Testis (tissue), 2 donors: ENCODE measurements at regions not wholly inside any gene's neighbourhood (a gene's known extent, or its start where the extent isn't known, plus 50 kb on each side); places are given as distances from the start of the nearest gene placed in this dataset.
A peak's percentile ranks its signal among the peaks of the same experiment; 100 is the strongest.

Source experiments
- DNase-seq: peaks from one replicate; pipeline ENCODE4 v3.0.0-alpha.2; 2019
- H3K27ac ChIP-seq, 2 donors: fragments of 200-600 bp; sonication (generic); one replicate each; pipeline ENCODE4 v1.5.1; 2019
- H3K27me3 ChIP-seq: fragments of 200-600 bp; sonication (generic); one replicate; pipeline ENCODE4 v1.5.1; 2019
- H3K36me3 ChIP-seq: fragments of 200-600 bp; sonication (generic); one replicate; pipeline ENCODE4 v1.5.1; 2017; ENCODE audit warnings: low read depth; ENCODE audit errors: missing control alignments
- H3K4me1 ChIP-seq: fragments of 200-600 bp; sonication (generic); one replicate; pipeline ENCODE4 v1.5.1; 2019
- H3K4me3 ChIP-seq, 2 donors: fragments of 200-600 bp; sonication (generic); one replicate each; pipeline ENCODE4 v1.5.1; 2017 to 2019
- H3K9me3 ChIP-seq: fragments of 200-600 bp; sonication (generic); one replicate; pipeline ENCODE4 v1.5.1; 2017
- POLR2A ChIP-seq: fragments of 450-650 bp; IDR thresholded peaks from one replicate; pipeline ENCODE4 v1.6.1; 2017; ENCODE audit warnings: antibody characterized with exemption, mild to moderate bottlenecking, moderate library complexity
- WGBS, 2 donors: methylation state at CpG; one replicate each; pipeline ENCODE4 v1.1.5; 2018; 5-methylcytosine and 5-hydroxymethylcytosine counted together
- intact Hi-C: fragments of 100-400 bp; cut with DNase I; formaldehyde crosslinking; loops from one replicate; pipeline ENCODE4 v1.15.1; 2023; ENCODE audit warnings: low total_unique reads
- TF ChIP-seq, protein P1 (sequence below), 3 experiments: fragments of 450-650 bp in 2 of 3; fragments of 200-600 bp in 1 of 3; sonication (generic) in 1 of 3; IDR thresholded peaks; one replicate each; pipeline ENCODE4 v1.5.1; 2016 to 2019; ENCODE audit warnings: antibody characterized with exemption in 3 of 3, mild to moderate bottlenecking in 2 of 3, moderate library complexity in 1 of 3

DNA sequence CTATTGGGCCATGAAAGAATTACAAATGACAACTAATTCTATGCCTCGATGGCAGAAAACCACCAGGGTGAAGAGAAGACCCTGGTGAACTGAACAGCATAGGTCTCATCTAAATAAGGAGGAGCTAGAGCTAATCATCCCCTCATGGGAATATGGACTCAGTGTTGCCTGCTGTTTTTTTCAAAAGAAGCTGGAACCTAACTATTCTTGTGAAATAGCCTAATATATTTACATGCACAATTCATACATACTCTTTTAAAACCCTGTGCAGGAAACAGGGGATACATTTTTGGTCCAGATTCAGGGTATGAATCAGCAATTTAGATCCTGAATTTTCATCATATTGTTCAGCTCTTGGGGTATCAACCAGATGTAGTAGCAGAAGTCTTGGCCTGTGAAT, 560.6 kb downstream of the TOX3 start:
- no peak for TF ChIP-seq POLR2A
- TF ChIP-seq, protein P1, sequence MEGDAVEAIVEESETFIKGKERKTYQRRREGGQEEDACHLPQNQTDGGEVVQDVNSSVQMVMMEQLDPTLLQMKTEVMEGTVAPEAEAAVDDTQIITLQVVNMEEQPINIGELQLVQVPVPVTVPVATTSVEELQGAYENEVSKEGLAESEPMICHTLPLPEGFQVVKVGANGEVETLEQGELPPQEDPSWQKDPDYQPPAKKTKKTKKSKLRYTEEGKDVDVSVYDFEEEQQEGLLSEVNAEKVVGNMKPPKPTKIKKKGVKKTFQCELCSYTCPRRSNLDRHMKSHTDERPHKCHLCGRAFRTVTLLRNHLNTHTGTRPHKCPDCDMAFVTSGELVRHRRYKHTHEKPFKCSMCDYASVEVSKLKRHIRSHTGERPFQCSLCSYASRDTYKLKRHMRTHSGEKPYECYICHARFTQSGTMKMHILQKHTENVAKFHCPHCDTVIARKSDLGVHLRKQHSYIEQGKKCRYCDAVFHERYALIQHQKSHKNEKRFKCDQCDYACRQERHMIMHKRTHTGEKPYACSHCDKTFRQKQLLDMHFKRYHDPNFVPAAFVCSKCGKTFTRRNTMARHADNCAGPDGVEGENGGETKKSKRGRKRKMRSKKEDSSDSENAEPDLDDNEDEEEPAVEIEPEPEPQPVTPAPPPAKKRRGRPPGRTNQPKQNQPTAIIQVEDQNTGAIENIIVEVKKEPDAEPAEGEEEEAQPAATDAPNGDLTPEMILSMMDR (IDR thresholded peaks at IDR 0.05) = no peak
- Histone ChIP-seq H3K27ac (no peak overlapping the region), H3K9me3 (no peaks in the 10 kb centered on the region), H3K27me3 (no peaks in the 10 kb centered on the region), H3K4me1 (no peaks in the 10 kb centered on the region), H3K4me3 (no peak overlapping the region), H3K36me3 (no peaks in the 10 kb centered on the region)
- 82 to 83% methylated on average over 1 of the region's 1 CpG for WGBS, 2 donors
- intact Hi-C loops = no loop called here
- no peak for DNase-seq

DNA sequence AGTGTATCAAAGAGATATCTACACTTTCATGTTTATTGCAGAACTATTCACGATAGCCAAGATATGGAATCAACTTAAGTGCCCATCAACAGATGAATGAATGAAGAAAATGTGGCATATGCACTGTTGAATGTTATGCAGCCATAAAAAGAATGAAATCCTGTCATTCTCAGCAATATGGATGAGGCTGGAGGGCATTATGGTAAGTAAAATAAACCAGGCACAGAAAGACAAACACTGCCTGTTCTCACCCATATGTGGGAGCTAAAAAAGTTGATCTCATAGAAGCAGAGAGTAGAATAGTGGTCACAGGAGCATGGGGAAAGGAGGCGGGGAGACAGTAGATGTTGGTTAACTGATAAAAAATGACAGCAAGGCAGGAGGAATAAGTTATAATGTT, 561.8 kb downstream of the TOX3 start:
- Histone ChIP-seq H3K36me3 (no peaks in the 10 kb centered on the region), H3K4me3 (no peak overlapping the region), H3K4me1 (no peaks in the 10 kb centered on the region), H3K27me3 (no peaks in the 10 kb centered on the region), H3K9me3 (no peaks in the 10 kb centered on the region), H3K27ac (no peak overlapping the region)
- 48 to 67% methylated on average over 2 of the region's 2 CpGs for WGBS, 2 donors
- no peak for DNase-seq
- no peak for TF ChIP-seq POLR2A
- TF ChIP-seq, protein P1 (IDR thresholded peaks at IDR 0.05) = no peak
- intact Hi-C loops = no loop called here

DNA sequence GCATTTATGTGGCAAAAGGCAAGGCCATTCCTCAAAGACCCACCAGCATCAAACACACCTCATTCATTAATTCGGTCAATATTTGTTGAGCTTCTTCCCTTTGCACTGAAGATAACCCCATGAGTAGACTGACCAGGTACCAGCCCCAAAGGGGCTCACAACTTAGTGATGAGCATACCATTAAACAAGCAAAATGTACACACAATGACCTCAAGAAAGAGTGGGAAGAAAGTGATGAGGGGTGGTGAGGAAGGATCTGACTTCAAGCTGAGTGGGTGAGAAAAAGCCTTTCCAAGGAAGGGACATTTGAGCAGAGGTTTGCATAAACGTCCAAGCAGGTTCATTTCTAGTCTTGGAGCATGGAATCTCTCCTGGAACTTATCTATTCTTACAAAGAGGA, 562.5 kb downstream of the TOX3 start:
- no peaks in the 10 kb centered on the region for H3K27me3 ChIP-seq
- H3K36me3 ChIP-seq = no peaks in the 10 kb centered on the region
- intact Hi-C loops = no loop called here
- TF ChIP-seq, protein P1 (IDR thresholded peaks at IDR 0.05) = no peak
- TF ChIP-seq POLR2A = no peak
- H3K9me3 ChIP-seq = no peaks in the 10 kb centered on the region
- no peak overlapping the region for H3K27ac ChIP-seq
- no peak for DNase-seq
- WGBS, 2 donors = 50 to 64% methylated on average over 2 of the region's 2 CpGs
- H3K4me1 ChIP-seq = no peaks in the 10 kb centered on the region
- no peak overlapping the region for H3K4me3 ChIP-seq

DNA sequence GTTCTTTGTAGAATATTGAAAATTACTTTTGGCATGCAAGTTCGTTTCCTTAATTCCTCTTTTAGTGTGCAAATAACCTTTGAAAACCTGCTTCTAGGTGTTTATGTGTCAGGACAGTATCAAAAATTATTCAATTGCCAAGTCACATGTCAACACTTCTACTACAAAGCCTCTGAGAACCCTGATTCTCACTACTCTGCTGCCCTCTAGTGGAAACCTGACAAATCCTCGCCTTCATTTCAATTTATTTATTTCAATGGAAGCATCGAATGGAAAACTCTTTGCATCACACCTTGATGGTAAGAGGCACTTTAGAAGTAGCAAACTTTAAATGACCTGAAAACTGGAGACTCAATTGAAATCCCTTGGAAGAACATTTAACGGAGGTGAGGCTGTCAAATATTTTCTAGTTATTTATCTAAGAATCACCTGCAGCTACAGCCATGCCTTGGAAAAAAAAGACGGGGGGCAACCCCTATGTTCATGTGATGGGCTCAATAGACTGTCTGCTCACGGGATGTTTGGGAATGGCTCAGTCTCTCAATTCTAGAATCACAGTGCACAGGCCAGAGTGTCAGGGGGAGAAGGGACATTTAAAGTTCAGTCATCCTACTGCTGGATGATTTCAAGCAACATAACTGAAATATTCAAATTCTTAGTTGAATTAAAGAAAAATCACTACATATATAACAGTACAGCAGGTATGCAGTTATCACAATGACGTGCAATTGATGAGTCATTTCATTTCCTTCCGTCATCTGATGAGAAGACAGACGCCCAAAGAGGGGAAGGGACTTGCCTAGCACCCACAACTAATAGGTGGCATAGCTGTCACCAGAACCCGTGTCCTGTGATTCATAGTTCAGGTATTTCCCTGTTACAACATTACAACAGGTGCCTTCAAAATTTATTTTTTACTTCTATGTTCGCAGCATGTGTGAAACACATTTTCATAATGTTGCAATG, 563.9 kb downstream of the TOX3 start:
- intact Hi-C loops = no loop called here

More for the DNA sequence above, 563.9 kb downstream of the TOX3 start:
- Histone ChIP-seq H3K27me3 (no peaks in the 10 kb centered on the region), H3K4me3 (no peak overlapping the region), H3K36me3 (no peaks in the 10 kb centered on the region), H3K9me3 (no peaks in the 10 kb centered on the region), H3K27ac (no peak overlapping the region), H3K4me1 (no peaks in the 10 kb centered on the region)
- DNase-seq = peak; percentile 58
- TF ChIP-seq, protein P1 (IDR thresholded peaks at IDR 0.05) = peak; percentile 54 to 74 (median 71)
- no peak for TF ChIP-seq POLR2A
- 40 to 45% methylated on average over 11 of the region's 11 CpGs for WGBS, 2 donors
